ENCODE measurements at regions not wholly inside any gene's neighbourhood (a gene's known extent, or its start where the extent isn't known, plus 50 kb on each side); places are given as distances from the start of the nearest gene placed in this dataset.

- Mint-ChIP-seq H3K4me1 (ENCODE audit: low read depth, unreplicated experiment) (no peaks in the 10 kb centered on the region), H3K9me3 (ENCODE audit: low read depth, unreplicated experiment) (no peaks in the 10 kb centered on the region), H3K27ac (ENCODE audit: unreplicated experiment) (no peak overlapping the region), H3K36me3 (ENCODE audit: insufficient read depth, unreplicated experiment) (no peaks in the 10 kb centered on the region), H3K4me3 (ENCODE audit: low read depth, unreplicated experiment) (no peak overlapping the region), H3K27me3 (ENCODE audit: unreplicated experiment) (peaks cover 46% of the 10 kb centered on the region)
- no peak for TF ChIP-seq CTCF (IDR thresholded peaks at IDR 0.05; ENCODE audit: unreplicated experiment)
- CTCF ChIA-PET, result no interaction called here
- intact Hi-C loops (cut with micrococcal nuclease; ENCODE audit: unreplicated experiment), result no loop called here
- no TSS peak for BruUV-seq (replicated peaks)
- DNase-seq, result no peak
These were observed 76.8 kb upstream of the FRMD4A start for GRCh38 chr10:14407567-14407966.

GRCh38 chr10:14405076-14406065 lies 74.6 kb upstream of the FRMD4A start:
- Mint-ChIP-seq H3K9me3 (ENCODE audit: low read depth, unreplicated experiment) (no peaks in the 10 kb centered on the region), H3K4me1 (ENCODE audit: low read depth, unreplicated experiment) (peaks cover under 1% of the 10 kb centered on the region), H3K27ac (ENCODE audit: unreplicated experiment) (no peak overlapping the region), H3K27me3 (ENCODE audit: unreplicated experiment) (peaks cover 44% of the 10 kb centered on the region), H3K4me3 (ENCODE audit: low read depth, unreplicated experiment) (no peak overlapping the region), H3K36me3 (ENCODE audit: insufficient read depth, unreplicated experiment) (no peaks in the 10 kb centered on the region)
- TF ChIP-seq CTCF (IDR thresholded peaks at IDR 0.05; ENCODE audit: unreplicated experiment), result no peak
- no peak for DNase-seq
- intact Hi-C loops (cut with micrococcal nuclease; ENCODE audit: unreplicated experiment), result no loop called here
- CTCF ChIA-PET, result interaction anchor here (0.6 to 1.0 kb wide), 2 partner anchors 20 to 82 kb away, joined by 3 to 4 read pairs; no protein-coding TSS in a partner anchor
- no TSS peak for BruUV-seq (replicated peaks)

DNA sequence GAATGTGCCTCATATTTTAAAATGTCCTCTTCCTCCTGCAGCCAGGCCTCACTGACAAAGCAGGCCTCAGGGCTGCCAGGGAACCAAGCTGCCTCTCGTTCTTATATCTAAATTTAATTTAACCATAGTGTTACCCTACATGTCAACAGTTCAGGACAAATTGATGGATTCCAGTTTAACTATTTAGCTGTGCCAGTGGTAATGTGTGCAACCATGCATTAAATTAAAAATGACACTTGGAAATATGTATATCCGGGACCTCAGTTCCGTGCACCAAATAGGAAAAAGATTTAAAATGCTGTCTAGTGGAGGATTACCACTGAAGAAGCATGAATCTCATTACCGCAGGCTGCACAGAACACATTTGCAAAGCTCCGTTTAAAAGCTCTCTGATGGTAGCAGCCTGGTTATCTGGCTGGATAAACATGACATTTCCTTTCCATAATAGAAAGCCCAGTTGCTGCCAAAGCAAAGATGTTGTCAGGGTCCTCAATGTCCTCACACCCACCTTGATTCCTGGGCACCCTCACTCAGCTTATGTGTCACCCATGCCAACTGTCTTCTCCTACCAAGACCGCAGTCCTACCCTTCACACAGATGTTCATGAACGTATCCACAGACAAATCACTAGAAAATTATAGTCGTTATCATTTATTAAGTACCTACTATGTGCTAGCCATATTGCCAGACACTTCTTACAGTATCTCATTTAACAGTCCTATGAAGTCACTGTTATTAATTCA lies 73.3 kb upstream of the FRMD4A start:
- intact Hi-C loops (cut with micrococcal nuclease; ENCODE audit: unreplicated experiment), result no loop called here
- BruUV-seq (replicated peaks), result no TSS peak
- no peak for DNase-seq
- no peaks in the 10 kb centered on the region for H3K9me3 Mint-ChIP-seq (ENCODE audit: low read depth, unreplicated experiment)
- no peak overlapping the region for H3K4me3 Mint-ChIP-seq (ENCODE audit: low read depth, unreplicated experiment)
- CTCF ChIA-PET, result no interaction called here
- peaks cover 44% of the 10 kb centered on the region for H3K27me3 Mint-ChIP-seq (ENCODE audit: unreplicated experiment)
- peaks cover 9% of the 10 kb centered on the region for H3K4me1 Mint-ChIP-seq (ENCODE audit: low read depth, unreplicated experiment)
- H3K27ac Mint-ChIP-seq (ENCODE audit: unreplicated experiment), result no peak overlapping the region
- H3K36me3 Mint-ChIP-seq (ENCODE audit: insufficient read depth, unreplicated experiment), result no peaks in the 10 kb centered on the region
- no peak for TF ChIP-seq CTCF (IDR thresholded peaks at IDR 0.05; ENCODE audit: unreplicated experiment)

DNA sequence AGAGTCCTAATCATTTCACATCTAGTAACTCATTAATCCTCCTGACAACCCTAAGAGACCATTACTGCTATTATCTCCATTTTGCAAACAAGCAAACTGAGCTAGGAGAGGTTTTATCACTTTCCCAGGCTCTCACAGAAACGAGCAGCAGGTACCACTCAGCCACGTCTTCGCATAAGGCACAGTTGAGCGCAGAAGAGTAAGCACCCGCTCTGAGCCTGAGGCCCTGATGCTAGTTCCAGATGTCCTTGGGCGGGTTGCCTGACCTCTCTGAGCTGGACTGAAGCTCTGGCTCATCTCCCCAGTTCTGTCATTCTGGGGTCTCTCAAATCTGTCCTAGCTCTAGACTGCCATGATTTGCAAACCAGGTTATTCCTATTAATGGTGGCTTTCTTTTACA lies 72.6 kb upstream of the FRMD4A start:
- no peak overlapping the region for H3K27ac Mint-ChIP-seq (ENCODE audit: unreplicated experiment)
- no TSS peak for BruUV-seq (replicated peaks)
- H3K4me1 Mint-ChIP-seq (ENCODE audit: low read depth, unreplicated experiment), result peaks cover 9% of the 10 kb centered on the region
- no peaks in the 10 kb centered on the region for H3K36me3 Mint-ChIP-seq (ENCODE audit: insufficient read depth, unreplicated experiment)
- CTCF ChIA-PET, result no interaction called here
- peaks cover 51% of the 10 kb centered on the region for H3K27me3 Mint-ChIP-seq (ENCODE audit: unreplicated experiment)
- no peaks in the 10 kb centered on the region for H3K9me3 Mint-ChIP-seq (ENCODE audit: low read depth, unreplicated experiment)
- no peak for TF ChIP-seq CTCF (IDR thresholded peaks at IDR 0.05; ENCODE audit: unreplicated experiment)
- intact Hi-C loops (cut with micrococcal nuclease; ENCODE audit: unreplicated experiment), result no loop called here
- no peak overlapping the region for H3K4me3 Mint-ChIP-seq (ENCODE audit: low read depth, unreplicated experiment)
- DNase-seq, result no peak
